Activated CD8-positive, alpha-beta memory T cell treated with anti-CD3 and anti-CD28 coated beads, Interleukin-2, amount 50 U/mL, for 48 hours (primary cell): ENCODE measurements at regions not wholly inside any gene's neighbourhood (a gene's known extent, or its start where the extent isn't known, plus 50 kb on each side); places are given as distances from the start of the nearest gene placed in this dataset.

Experiments used
- DNase-seq: peaks from one replicate; pipeline ENCODE4 v3.0.0-alpha.2; 2020

DNA sequence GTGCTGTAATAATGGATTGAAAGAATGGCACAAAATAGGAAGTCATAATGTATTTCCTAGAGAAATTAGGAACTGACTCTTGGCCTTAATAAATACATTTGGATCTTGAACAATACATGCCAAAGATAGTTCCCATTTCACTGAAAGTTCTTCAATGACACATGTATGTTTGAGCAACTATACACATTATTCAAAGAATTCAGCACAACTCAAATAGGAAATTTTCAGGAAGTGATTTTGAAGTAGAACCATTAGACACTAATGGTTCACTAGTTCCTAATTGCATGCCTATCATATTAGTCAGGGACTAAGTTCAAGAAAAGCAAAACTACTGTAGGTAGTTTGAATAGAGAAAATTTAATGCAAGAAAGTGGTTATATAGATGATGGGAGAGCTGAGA is 404.7 kb downstream of the LMO4 start:
- DNase-seq: no peak

DNA sequence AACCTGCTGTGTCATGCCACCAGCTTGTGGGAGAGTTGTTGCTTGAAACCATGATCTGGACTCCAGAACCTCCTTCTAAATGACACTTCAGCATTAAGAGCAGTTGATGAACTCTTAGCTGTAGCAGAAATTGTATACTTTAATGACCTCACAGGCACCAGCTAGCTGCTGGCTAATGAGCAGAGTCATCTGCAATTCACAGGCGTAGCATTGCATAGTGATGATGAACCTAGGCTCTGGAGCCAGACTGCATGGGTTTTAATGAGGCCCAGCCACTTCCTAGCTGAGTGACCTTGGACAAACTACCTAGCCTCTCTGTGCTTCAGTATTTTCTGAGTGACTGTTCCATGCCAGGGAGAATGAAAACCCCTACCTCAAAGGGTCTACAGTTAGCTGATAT is 407.1 kb downstream of the LMO4 start:
- no peak for DNase-seq

- DNase-seq: no peak
These were observed 410.5 kb downstream of the LMO4 start for GRCh38 chr1:87739141-87739540.

- no peak for DNase-seq
These were observed 411.0 kb downstream of the LMO4 start for GRCh38 chr1:87739704-87740103.

GRCh38 chr1:87743256-87743655 is 414.6 kb downstream of the LMO4 start:
- DNase-seq: no peak

DNA sequence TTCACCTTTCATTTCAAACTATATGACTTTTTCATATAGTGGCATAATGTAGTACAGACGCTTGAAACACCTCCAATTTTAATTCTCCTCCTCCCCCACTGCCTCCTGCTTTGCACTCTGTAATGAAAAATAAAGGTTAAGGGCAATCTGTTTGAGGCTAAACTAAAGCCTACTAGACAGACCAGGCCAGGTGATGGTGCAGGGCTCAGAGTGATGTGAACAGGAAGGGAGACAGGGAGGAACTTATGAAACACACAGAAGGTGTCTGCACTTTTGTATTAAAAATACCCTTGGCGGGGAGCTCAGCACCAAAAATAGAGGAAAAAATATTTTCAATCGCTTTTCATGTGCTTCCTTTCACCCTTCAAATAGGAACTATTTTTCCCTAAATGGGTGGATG is 415.4 kb downstream of the LMO4 start:
- no peak for DNase-seq

DNA sequence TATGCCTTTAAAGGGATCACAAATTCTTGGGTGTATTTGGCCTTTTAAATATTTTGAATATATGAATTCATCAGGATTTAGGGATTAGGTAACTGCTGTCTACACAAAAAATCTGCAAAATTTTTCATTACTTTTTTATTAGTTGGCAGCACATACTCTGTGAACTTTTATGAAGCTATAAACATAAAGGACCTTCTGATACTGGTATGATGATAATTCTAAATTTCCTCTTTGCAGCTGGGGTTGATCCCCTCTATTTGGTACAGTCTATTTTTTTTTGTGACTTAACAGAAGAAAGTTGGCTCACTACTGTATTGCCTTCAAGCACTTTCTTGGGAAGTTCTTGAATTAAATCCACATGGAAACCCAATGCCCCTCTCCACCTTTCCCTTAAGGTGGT is 416.1 kb downstream of the LMO4 start:
- DNase-seq: no peak

- DNase-seq: no peak
These were observed 424.7 kb downstream of the LMO4 start for GRCh38 chr1:87753366-87753765.

- no peak for DNase-seq
These were observed 425.5 kb downstream of the LMO4 start for GRCh38 chr1:87754139-87754538.

GRCh38 chr1:87757676-87758075 is 429.0 kb downstream of the LMO4 start:
- DNase-seq: no peak

GRCh38 chr1:87759421-87760087 is 430.9 kb downstream of the LMO4 start:
- no peak for DNase-seq

DNA sequence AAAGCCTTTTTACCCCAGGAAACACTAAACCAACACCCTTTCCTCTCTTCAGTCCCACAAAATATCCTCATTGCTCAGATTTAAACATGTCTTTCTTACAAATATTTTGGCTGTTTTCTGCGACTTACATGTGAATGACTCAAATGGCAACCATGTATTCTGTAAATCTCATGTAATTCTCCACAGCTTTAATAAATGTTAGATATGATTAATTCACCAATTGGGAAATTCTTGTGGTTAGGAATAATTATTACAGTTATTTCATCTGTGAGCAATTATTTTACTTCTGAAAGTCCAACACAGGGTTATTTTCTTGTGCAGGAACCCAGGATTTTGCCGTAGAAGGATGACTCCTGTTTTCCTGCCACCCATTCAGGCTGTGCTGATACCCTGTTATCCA is 431.5 kb downstream of the LMO4 start:
- no peak for DNase-seq

GRCh38 chr1:87760654-87761053 is 432.0 kb downstream of the LMO4 start:
- DNase-seq: no peak

DNA sequence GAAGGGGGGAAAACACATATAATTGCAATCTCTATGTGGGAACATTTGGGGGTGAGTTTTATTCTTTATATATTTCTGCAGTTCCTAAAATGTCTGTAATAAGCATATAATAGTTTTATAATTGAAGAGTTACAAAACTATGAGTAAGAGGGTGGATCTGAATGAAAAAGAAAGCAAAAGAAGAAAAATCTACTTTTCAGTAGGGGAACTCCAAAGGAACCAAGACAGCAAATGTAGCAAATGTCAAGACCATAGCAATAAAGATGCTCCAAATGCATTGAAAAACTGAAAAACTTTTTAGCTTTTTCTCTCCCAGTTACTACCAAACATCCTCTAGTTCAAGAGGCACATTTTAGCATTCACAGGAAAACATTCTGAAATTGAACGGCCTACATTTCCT is 434.8 kb downstream of the LMO4 start:
- DNase-seq: no peak

- DNase-seq: no peak
These were observed 436.5 kb downstream of the LMO4 start for GRCh38 chr1:87765057-87765680.

GRCh38 chr1:87765681-87766070 is 437.0 kb downstream of the LMO4 start:
- no peak for DNase-seq

- DNase-seq: no peak
These were observed 438.1 kb downstream of the LMO4 start for GRCh38 chr1:87766737-87767136.

DNA sequence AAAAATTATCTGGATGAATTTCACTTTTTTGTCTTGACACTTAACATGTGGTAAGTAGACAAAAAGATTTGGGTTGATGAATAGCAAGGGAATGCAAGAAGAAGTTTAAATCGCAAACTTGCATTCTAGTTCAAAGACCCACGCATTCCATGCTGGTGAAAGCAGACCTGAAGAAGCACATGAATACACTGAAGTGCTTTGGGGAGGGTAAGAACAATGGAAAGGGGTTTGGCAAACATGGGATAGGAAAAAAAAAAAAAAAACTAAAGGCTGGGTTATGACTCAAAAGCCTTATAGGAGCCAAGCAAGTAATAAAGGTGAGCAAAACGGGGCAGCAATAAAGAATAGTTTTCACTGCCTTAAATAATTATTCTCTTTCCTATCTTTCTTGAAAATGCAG is 450.2 kb downstream of the LMO4 start:
- DNase-seq: no peak

DNA sequence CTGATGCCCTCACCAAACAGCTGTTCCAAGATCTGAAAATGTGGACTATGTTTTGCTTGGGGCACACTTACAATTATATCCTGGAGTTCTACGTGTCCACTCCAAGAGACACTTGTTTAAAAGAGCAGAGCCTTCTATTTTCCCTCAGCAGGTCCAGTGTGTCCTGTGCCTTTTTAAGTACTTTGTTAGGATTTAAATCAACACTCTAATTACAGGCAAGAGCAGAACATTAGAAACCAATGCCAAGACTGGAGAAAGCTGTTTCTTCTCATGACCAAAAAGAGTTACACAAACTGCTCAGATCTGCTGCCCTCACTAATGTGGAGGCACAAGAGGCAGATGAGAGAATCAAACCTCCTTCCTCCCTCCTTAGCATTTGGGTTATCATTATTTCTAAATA is 452.9 kb downstream of the LMO4 start:
- DNase-seq: no peak

GRCh38 chr1:87783315-87783714 is 454.6 kb downstream of the LMO4 start:
- DNase-seq: no peak

DNA sequence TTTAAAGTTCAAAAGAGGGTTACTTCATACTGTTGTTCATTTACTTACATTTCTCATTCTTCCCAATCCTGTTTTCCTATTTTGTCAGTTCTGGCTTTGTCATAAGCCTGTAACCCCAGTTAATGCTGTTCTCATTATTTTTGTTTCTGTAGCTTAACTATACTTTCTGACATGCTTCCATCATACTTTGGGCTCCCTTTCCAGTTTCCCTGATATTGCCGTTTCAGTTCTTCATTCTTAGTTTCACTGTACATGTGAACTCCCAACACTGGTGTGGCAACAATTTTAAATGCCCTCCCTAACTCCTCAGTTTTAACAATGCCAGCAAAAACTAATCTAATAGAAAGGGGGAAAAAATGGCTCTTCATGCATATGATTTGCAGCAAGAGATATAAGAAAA is 456.7 kb downstream of the LMO4 start:
- no peak for DNase-seq

DNA sequence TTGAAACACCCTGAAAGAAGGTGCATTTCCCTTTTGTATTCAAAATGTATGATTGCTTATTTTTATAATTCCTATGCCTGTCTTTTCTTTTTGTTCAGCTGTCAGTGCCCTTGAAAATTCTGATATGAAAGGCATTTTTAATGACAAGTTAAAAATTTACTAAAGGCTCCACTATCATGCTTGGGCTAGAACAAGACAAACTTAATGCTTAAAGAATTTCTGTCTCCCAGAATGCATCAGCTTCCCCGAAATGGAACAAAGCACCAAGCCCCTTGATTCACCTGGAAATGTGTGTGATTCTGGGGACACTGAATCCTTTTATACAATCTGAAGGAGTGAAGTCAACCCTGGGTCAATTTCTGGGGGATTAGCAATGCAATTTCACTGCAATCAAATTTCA is 457.5 kb downstream of the LMO4 start:
- DNase-seq: no peak

- DNase-seq: no peak
These were observed 458.3 kb downstream of the LMO4 start for GRCh38 chr1:87786861-87787545.

DNA sequence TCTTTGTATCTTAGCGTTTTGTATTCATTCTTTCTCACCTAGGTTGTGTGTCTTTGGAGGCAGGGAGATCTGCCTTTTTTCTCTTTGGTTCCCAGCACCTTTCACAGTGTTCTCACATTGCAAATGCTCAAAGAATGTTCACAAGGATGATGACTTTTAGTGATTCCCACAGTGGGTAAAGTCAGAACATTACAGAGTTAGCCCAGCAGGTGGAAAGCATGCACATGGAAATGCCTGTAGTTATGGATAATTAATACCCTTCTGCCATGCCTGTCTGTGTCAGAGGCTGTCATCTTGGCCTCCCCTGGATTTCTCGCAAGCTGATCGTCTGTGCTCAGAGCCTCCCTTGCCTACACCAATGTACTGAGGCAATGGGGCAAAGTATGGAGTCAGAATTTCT is 458.9 kb downstream of the LMO4 start:
- DNase-seq: no peak

DNA sequence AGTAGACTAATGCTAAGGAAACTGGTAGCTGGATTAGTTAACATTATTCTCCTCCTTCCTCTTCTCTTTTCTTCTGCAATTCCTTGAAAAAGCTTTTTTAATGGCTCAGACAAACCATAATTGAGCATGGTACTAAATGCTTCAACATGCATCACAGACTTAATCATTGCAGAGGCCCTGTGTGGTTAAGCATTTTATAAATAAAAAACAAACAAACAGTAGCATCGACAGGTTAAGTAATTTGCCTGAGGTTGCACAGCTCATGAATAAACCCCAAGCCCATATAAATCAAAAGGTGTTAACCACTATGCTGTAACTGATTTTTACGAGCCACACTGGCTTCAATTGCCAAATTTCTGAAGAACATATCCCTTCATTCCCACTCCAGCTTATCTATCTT is 462.1 kb downstream of the LMO4 start:
- DNase-seq: no peak
